ENCODE measurements at regions not wholly inside any gene's neighbourhood (a gene's known extent, or its start where the extent isn't known, plus 50 kb on each side); places are given as distances from the start of the nearest gene placed in this dataset.

GRCh38 chr13:31591642-31592233 is 147.6 kb upstream of the RXFP2 start:
- TF ChIP-seq CTCF (IDR thresholded peaks at IDR 0.05 in 2 of 3, conservative IDR thresholded peaks at IDR 0.05 in 1 of 3; ENCODE audit: borderline replicate concordance in 1 of 3, insufficient read depth in 1 of 3, low read depth in 2 of 3, low read length in 2 of 3) (no peak), EZH2 (IDR thresholded peaks at IDR 0.05) (no peak), MAX (IDR thresholded peaks at IDR 0.05) (no peak), POLR2A (IDR thresholded peaks at IDR 0.05; ENCODE audit: borderline replicate concordance, extremely low read depth, insufficient read depth, insufficient read length) (no peak), ZNF274 (IDR thresholded peaks at IDR 0.05; ENCODE audit: low read depth, low read length) (no peak), EZH2phosphoT487 (IDR thresholded peaks at IDR 0.05; ENCODE audit: borderline replicate concordance) (no peak), JUND (IDR thresholded peaks at IDR 0.05) (no peak), RAD21 (IDR thresholded peaks at IDR 0.05; ENCODE audit: low read depth) (no peak), TCF7L2 (IDR thresholded peaks at IDR 0.05; ENCODE audit: borderline replicate concordance, extremely low read depth, insufficient read depth, insufficient read length) (no peak), SP1 (IDR thresholded peaks at IDR 0.05; ENCODE audit: low read depth) (no peak), YY1 (IDR thresholded peaks at IDR 0.05; ENCODE audit: extremely low read depth, insufficient replicate concordance, low read depth, low read length) (no peak)
- TF ChIP-seq, protein P1, sequence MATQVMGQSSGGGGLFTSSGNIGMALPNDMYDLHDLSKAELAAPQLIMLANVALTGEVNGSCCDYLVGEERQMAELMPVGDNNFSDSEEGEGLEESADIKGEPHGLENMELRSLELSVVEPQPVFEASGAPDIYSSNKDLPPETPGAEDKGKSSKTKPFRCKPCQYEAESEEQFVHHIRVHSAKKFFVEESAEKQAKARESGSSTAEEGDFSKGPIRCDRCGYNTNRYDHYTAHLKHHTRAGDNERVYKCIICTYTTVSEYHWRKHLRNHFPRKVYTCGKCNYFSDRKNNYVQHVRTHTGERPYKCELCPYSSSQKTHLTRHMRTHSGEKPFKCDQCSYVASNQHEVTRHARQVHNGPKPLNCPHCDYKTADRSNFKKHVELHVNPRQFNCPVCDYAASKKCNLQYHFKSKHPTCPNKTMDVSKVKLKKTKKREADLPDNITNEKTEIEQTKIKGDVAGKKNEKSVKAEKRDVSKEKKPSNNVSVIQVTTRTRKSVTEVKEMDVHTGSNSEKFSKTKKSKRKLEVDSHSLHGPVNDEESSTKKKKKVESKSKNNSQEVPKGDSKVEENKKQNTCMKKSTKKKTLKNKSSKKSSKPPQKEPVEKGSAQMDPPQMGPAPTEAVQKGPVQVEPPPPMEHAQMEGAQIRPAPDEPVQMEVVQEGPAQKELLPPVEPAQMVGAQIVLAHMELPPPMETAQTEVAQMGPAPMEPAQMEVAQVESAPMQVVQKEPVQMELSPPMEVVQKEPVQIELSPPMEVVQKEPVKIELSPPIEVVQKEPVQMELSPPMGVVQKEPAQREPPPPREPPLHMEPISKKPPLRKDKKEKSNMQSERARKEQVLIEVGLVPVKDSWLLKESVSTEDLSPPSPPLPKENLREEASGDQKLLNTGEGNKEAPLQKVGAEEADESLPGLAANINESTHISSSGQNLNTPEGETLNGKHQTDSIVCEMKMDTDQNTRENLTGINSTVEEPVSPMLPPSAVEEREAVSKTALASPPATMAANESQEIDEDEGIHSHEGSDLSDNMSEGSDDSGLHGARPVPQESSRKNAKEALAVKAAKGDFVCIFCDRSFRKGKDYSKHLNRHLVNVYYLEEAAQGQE (IDR thresholded peaks at IDR 0.05; ENCODE audit: low read depth): no peak
